ENCODE measurements at regions not wholly inside any gene's neighbourhood (a gene's known extent, or its start where the extent isn't known, plus 50 kb on each side); places are given as distances from the start of the nearest gene placed in this dataset.

DNA sequence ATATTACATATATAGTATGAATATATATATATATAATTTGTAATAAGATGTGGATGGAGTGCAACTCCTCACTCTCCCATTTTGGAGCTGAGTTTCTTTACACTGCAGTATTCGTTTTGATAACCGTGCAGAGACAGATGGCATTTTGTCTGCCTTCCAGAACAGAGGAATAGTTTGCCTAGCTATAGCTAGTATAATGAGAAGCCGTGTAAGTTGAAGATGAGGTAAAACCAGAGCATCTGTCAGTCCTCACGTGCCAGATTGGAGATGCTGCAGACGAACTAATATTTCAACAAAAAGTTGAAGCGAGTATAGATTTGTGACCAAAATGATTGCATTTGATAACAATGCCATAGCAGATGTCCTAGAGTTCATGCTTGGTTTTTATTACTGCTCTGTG, 180.6 kb downstream of the FMR1NB start:
- no CpG with 5 or more reads among the region's 6 CpGs for WGBS (ENCODE audit: insufficient coverage, insufficient read length)
- no peaks in the 10 kb centered on the region for H3K36me3 ChIP-seq (ENCODE audit: control insufficient read depth, insufficient read depth, low read length)

DNA sequence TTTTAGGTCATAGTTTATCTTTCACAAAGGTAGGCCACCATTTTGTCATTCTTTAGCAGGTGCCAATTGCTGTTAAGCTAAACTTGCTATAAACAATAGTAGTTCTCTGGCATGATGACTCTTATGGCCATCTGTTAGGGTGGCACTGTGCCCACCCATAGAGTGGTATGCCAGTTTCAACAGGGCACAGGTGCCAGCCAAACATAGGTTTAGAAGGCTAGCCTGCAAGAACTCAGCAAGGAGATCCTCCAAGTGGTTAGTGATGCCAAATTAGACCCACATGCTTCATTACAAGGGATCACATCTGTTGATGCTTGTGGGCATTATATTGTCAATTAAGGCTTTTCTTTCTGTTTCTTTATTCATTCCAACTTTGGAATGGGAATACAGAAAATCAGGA, 204.5 kb downstream of the FMR1NB start:
- no peak overlapping the region for H3K27ac ChIP-seq (ENCODE audit: low read length)
- H3K36me3 ChIP-seq (ENCODE audit: control insufficient read depth, insufficient read depth, low read length), result no peaks in the 10 kb centered on the region
- no peaks in the 10 kb centered on the region for H3K4me1 ChIP-seq (ENCODE audit: control insufficient read depth, insufficient read depth, low read length)
- H3K27me3 ChIP-seq (ENCODE audit: control insufficient read depth, insufficient read depth, low read length), result no peaks in the 10 kb centered on the region
- DNase-seq (ENCODE audit: low read depth, low spot score), result no peak
- no peaks in the 10 kb centered on the region for H3K9me3 ChIP-seq (ENCODE audit: control insufficient read depth, insufficient read depth, low read length)
- H3K4me3 ChIP-seq (ENCODE audit: low read length), result no peak overlapping the region

More for the DNA sequence above, 180.6 kb downstream of the FMR1NB start:
- no peak for DNase-seq (ENCODE audit: low read depth, low spot score)
- H3K9me3 ChIP-seq (ENCODE audit: control insufficient read depth, insufficient read depth, low read length), result no peaks in the 10 kb centered on the region
- no peaks in the 10 kb centered on the region for H3K27me3 ChIP-seq (ENCODE audit: control insufficient read depth, insufficient read depth, low read length)
- H3K4me3 ChIP-seq (ENCODE audit: low read length), result no peak overlapping the region
- no peak overlapping the region for H3K27ac ChIP-seq (ENCODE audit: low read length)
- no peaks in the 10 kb centered on the region for H3K4me1 ChIP-seq (ENCODE audit: control insufficient read depth, insufficient read depth, low read length)

DNA sequence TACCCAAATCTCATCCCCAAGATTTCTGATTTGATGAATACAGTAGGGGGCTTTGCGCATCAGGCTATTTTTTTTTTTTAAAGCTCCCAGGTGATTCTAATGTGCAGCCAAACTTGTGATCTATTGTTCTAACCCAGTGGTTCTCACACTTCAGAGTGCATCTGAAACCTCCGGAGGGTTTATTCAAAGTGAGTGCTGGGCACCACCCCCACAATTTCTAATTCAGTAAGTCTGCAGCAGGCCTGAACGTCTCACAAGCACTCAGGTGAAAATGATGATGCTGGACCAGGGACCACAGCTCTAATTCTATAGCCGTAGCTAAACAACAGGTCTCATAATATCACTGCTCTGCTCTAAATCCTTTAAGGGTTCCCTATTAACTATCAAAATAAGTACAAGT, 211.4 kb downstream of the FMR1NB start:
- H3K4me3 ChIP-seq (ENCODE audit: low read length), result no peak overlapping the region

DNA sequence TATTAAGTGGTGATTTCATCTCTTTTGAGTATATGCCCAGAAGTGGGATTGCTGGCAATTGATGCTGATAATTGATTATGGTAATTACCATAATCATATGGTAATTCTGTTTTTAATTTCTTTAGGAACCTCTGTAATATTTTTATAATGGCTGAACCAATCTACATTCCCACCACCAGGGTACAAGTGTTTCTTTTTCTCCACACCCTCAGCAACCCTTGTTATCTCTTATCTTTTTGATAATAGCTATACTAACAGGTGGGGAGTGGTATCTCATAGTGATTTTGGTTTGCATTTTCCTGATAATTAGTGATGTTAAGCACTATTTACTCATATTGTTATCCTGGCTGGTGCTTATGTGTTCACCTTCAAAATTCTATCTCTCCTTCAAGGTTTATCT, 212.6 kb downstream of the FMR1NB start:
- H3K9me3 ChIP-seq (ENCODE audit: control insufficient read depth, insufficient read depth, low read length), result no peaks in the 10 kb centered on the region
- no peak overlapping the region for H3K27ac ChIP-seq (ENCODE audit: low read length)
- no peak for DNase-seq (ENCODE audit: low read depth, low spot score)
- H3K36me3 ChIP-seq (ENCODE audit: control insufficient read depth, insufficient read depth, low read length), result no peaks in the 10 kb centered on the region
- H3K4me3 ChIP-seq (ENCODE audit: low read length), result no peak overlapping the region
- H3K27me3 ChIP-seq (ENCODE audit: control insufficient read depth, insufficient read depth, low read length), result no peaks in the 10 kb centered on the region
- H3K4me1 ChIP-seq (ENCODE audit: control insufficient read depth, insufficient read depth, low read length), result no peaks in the 10 kb centered on the region

More for the DNA sequence above, 211.4 kb downstream of the FMR1NB start:
- Histone ChIP-seq H3K36me3 (ENCODE audit: control insufficient read depth, insufficient read depth, low read length) (no peaks in the 10 kb centered on the region), H3K9me3 (ENCODE audit: control insufficient read depth, insufficient read depth, low read length) (no peaks in the 10 kb centered on the region), H3K27ac (ENCODE audit: low read length) (no peak overlapping the region), H3K27me3 (ENCODE audit: control insufficient read depth, insufficient read depth, low read length) (no peaks in the 10 kb centered on the region), H3K4me1 (ENCODE audit: control insufficient read depth, insufficient read depth, low read length) (no peaks in the 10 kb centered on the region)
- no CpG with 5 or more reads among the region's 4 CpGs for WGBS (ENCODE audit: insufficient coverage, insufficient read length)
- no peak for DNase-seq (ENCODE audit: low read depth, low spot score)

DNA sequence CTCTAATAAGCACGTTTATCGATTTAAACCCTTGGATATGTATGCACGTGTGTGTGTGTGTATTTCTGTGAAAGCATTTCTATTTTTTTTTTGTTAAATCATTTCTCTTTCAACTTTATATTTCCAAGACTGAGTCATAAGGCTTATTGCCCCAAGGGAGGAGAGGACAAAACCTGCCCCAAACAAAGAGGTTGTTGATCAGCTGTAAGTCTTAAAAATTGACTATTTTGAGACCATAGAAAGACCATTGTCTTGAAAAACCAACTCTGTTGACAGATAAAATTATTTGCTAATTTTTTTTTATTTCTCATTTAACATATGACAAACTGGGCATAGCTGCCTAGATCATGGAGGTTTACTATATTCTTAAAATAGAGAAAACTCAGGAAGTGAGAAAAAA, 222.4 kb downstream of the FMR1NB start:
- no peak for DNase-seq (ENCODE audit: low read depth, low spot score)
- H3K4me3 ChIP-seq (ENCODE audit: low read length), result no peak overlapping the region
- H3K36me3 ChIP-seq (ENCODE audit: control insufficient read depth, insufficient read depth, low read length), result no peaks in the 10 kb centered on the region
- no CpG with 5 or more reads among the region's 3 CpGs for WGBS (ENCODE audit: insufficient coverage, insufficient read length)
- no peaks in the 10 kb centered on the region for H3K27me3 ChIP-seq (ENCODE audit: control insufficient read depth, insufficient read depth, low read length)
- no peaks in the 10 kb centered on the region for H3K9me3 ChIP-seq (ENCODE audit: control insufficient read depth, insufficient read depth, low read length)
- H3K27ac ChIP-seq (ENCODE audit: low read length), result no peak overlapping the region
- H3K4me1 ChIP-seq (ENCODE audit: control insufficient read depth, insufficient read depth, low read length), result no peaks in the 10 kb centered on the region

DNA sequence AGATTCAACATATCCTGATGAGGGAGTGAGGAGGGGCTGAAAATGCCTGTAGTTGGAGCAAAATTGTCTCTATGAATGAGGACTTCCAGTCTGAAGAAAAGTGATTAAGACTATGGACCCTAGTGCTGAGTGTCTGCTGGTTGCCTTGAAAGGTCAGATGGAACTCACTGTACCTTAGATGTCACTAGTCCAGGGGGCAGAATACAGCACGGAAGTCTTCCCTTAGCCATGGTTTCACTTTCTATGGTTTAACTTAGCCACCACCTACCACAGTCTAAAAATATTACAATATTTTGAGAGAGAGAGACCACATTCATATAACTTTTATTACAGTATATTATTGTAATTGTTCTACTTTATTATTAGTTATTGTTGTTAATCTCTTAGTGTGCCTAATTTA, 223.1 kb downstream of the FMR1NB start:
- no peaks in the 10 kb centered on the region for H3K36me3 ChIP-seq (ENCODE audit: control insufficient read depth, insufficient read depth, low read length)
- H3K27me3 ChIP-seq (ENCODE audit: control insufficient read depth, insufficient read depth, low read length), result no peaks in the 10 kb centered on the region
- no peak for DNase-seq (ENCODE audit: low read depth, low spot score)
- H3K9me3 ChIP-seq (ENCODE audit: control insufficient read depth, insufficient read depth, low read length), result no peaks in the 10 kb centered on the region
- WGBS (ENCODE audit: insufficient coverage, insufficient read length), result no CpG with 5 or more reads among the region's 1 CpG
- no peak overlapping the region for H3K4me3 ChIP-seq (ENCODE audit: low read length)
- no peak overlapping the region for H3K27ac ChIP-seq (ENCODE audit: low read length)
- no peaks in the 10 kb centered on the region for H3K4me1 ChIP-seq (ENCODE audit: control insufficient read depth, insufficient read depth, low read length)

DNA sequence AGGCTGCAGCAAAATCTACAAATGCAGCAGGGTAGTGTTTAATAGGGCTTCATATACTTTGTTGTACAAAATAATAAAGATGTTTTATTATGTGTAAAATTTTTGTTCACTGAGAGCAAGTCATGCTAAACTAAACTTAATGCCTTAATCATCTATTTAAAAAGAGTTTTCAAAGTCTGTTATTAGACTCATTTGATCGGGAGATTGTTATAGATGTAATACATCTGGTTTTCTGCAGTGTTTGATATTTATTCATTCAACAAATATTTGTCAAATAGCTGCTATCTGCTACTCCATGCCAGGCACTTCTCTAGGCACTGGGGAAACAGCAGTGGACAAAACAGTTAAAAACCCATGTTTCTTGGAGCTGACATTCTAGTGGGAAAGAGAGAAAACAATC, 233.6 kb downstream of the FMR1NB start:
- DNase-seq (ENCODE audit: low read depth, low spot score), result no peak
- no peak overlapping the region for H3K4me3 ChIP-seq (ENCODE audit: low read length)
- no peaks in the 10 kb centered on the region for H3K9me3 ChIP-seq (ENCODE audit: control insufficient read depth, insufficient read depth, low read length)
- no peaks in the 10 kb centered on the region for H3K27me3 ChIP-seq (ENCODE audit: control insufficient read depth, insufficient read depth, low read length)
- WGBS (ENCODE audit: insufficient coverage, insufficient read length), result no CpG with 5 or more reads among the region's 1 CpG
- H3K27ac ChIP-seq (ENCODE audit: low read length), result no peak overlapping the region
- no peaks in the 10 kb centered on the region for H3K4me1 ChIP-seq (ENCODE audit: control insufficient read depth, insufficient read depth, low read length)
- no peaks in the 10 kb centered on the region for H3K36me3 ChIP-seq (ENCODE audit: control insufficient read depth, insufficient read depth, low read length)

DNA sequence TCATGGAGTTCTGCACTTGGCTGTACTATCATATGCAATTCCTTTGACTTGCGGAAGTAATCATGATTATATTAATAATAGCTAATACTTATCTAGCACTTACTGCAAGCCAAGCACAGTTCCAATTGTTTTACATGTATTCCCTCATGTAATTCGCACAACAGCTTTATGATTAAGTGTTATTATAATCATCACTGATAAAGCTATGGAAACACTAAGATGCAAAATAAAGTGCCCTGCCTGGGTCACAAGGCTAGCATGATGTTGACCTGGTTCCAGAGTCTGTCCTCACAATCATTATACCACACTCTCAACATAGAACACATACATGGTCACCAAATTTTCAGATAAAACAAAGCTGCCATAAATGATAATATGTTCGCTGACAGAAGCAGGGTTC, 234.6 kb downstream of the FMR1NB start:
- DNase-seq (ENCODE audit: low read depth, low spot score), result no peak
- Histone ChIP-seq H3K27me3 (ENCODE audit: control insufficient read depth, insufficient read depth, low read length) (no peaks in the 10 kb centered on the region), H3K36me3 (ENCODE audit: control insufficient read depth, insufficient read depth, low read length) (no peaks in the 10 kb centered on the region), H3K4me1 (ENCODE audit: control insufficient read depth, insufficient read depth, low read length) (no peaks in the 10 kb centered on the region), H3K9me3 (ENCODE audit: control insufficient read depth, insufficient read depth, low read length) (no peaks in the 10 kb centered on the region), H3K4me3 (ENCODE audit: low read length) (no peak overlapping the region), H3K27ac (ENCODE audit: low read length) (no peak overlapping the region)
- no CpG with 5 or more reads among the region's 3 CpGs for WGBS (ENCODE audit: insufficient coverage, insufficient read length)

DNA sequence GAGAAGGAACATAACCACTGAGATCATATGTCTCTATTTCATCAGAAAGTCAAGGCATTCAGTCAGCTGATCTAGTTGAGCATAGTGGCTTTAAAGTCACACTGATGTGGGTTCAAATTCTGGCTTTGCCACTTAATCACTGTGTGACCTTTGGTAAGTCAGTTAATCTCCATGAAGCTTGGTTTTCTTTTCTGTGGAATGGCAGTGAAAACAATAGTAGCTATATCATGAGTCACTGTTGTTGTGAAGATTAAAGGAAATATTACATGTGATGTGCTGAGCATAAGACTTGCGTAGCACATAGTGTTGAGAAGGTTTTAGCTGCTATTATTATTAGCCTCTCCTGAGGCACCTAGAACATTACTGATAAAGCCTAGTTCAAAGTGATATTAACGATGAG, 242.2 kb downstream of the FMR1NB start:
- Histone ChIP-seq H3K27me3 (ENCODE audit: control insufficient read depth, insufficient read depth, low read length) (no peaks in the 10 kb centered on the region), H3K4me1 (ENCODE audit: control insufficient read depth, insufficient read depth, low read length) (no peaks in the 10 kb centered on the region), H3K9me3 (ENCODE audit: control insufficient read depth, insufficient read depth, low read length) (no peaks in the 10 kb centered on the region), H3K36me3 (ENCODE audit: control insufficient read depth, insufficient read depth, low read length) (no peaks in the 10 kb centered on the region), H3K27ac (ENCODE audit: low read length) (no peak overlapping the region), H3K4me3 (ENCODE audit: low read length) (no peak overlapping the region)
- DNase-seq (ENCODE audit: low read depth, low spot score), result no peak
- WGBS (ENCODE audit: insufficient coverage, insufficient read length), result no CpG with 5 or more reads among the region's 2 CpGs

DNA sequence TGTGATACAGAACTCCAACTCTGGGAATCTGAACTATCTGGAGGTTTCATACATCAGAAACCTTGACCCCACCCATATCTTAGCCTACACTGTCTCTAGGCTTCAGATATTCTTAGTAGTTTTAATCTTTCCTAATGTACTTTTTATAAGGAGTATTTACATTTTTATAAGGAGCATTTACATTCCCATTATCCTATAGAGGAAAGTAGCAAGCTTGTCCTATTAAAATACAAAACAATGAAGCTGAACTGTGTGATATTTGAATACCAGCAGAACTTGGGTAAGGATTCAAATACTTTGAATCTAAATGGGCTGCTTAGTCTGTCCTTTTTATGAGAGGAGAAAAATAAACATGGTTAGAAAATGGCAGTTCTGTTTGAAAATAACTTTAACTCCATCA, 247.4 kb downstream of the FMR1NB start:
- no peak for DNase-seq (ENCODE audit: low read depth, low spot score)
- H3K4me3 ChIP-seq (ENCODE audit: low read length), result no peak overlapping the region
- no peaks in the 10 kb centered on the region for H3K4me1 ChIP-seq (ENCODE audit: control insufficient read depth, insufficient read depth, low read length)
- H3K27me3 ChIP-seq (ENCODE audit: control insufficient read depth, insufficient read depth, low read length), result no peaks in the 10 kb centered on the region
- H3K36me3 ChIP-seq (ENCODE audit: control insufficient read depth, insufficient read depth, low read length), result no peaks in the 10 kb centered on the region
- no peak overlapping the region for H3K27ac ChIP-seq (ENCODE audit: low read length)
- no peaks in the 10 kb centered on the region for H3K9me3 ChIP-seq (ENCODE audit: control insufficient read depth, insufficient read depth, low read length)

DNA sequence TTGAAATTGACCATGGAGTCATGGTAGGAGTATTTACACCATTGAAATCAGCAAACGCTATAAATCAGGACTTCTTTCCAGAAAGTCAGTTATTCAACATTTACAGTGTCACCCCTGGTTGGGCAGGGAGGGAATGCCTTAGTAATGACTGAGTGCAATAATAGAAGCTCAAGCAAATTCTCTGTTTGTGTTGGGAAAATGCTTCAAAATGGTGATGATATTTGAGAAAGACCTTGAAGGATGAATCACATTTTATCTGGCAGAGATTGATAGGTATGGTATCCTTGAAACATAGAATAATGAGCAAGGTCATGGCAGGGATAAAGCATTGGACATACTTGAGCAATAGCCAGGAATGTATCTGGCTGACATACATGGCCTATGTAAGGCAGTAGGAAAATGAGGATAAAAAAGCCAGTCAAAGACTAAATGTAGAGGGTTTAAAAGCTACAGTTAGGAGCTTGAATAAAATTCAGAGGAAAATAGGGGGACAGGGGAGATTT, 248.7 kb downstream of the FMR1NB start:
- no peaks in the 10 kb centered on the region for H3K4me1 ChIP-seq (ENCODE audit: control insufficient read depth, insufficient read depth, low read length)
- H3K4me3 ChIP-seq (ENCODE audit: low read length), result no peak overlapping the region
- WGBS (ENCODE audit: insufficient coverage, insufficient read length), result no CpG with 5 or more reads among the region's 1 CpG
- H3K27ac ChIP-seq (ENCODE audit: low read length), result no peak overlapping the region
- no peaks in the 10 kb centered on the region for H3K36me3 ChIP-seq (ENCODE audit: control insufficient read depth, insufficient read depth, low read length)
- no peaks in the 10 kb centered on the region for H3K27me3 ChIP-seq (ENCODE audit: control insufficient read depth, insufficient read depth, low read length)
- DNase-seq (ENCODE audit: low read depth, low spot score), result no peak
- no peaks in the 10 kb centered on the region for H3K9me3 ChIP-seq (ENCODE audit: control insufficient read depth, insufficient read depth, low read length)
